ENCODE measurements at regions not wholly inside any gene's neighbourhood (a gene's known extent, or its start where the extent isn't known, plus 50 kb on each side); places are given as distances from the start of the nearest gene placed in this dataset.

DNA sequence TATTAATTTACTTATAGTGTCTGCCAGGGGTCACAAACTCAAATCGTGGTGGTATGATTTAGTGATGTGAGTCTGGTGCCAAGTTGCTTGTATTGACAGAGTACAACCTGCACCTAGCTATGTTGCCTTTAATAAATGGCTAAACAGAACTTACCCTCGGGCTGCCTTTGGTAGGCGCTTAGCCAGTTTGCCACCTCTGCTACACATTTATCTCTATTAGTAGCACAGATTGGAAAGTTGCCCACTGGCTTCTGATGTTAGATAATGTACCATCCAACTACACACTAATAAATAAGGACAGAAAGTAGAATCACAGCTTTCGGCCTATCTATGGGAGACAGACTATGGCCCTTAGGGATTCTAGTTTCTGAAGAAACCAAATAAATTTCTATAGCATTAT is 368.4 kb downstream of the MAN2A1 start:
- TF ChIP-seq, protein P1, sequence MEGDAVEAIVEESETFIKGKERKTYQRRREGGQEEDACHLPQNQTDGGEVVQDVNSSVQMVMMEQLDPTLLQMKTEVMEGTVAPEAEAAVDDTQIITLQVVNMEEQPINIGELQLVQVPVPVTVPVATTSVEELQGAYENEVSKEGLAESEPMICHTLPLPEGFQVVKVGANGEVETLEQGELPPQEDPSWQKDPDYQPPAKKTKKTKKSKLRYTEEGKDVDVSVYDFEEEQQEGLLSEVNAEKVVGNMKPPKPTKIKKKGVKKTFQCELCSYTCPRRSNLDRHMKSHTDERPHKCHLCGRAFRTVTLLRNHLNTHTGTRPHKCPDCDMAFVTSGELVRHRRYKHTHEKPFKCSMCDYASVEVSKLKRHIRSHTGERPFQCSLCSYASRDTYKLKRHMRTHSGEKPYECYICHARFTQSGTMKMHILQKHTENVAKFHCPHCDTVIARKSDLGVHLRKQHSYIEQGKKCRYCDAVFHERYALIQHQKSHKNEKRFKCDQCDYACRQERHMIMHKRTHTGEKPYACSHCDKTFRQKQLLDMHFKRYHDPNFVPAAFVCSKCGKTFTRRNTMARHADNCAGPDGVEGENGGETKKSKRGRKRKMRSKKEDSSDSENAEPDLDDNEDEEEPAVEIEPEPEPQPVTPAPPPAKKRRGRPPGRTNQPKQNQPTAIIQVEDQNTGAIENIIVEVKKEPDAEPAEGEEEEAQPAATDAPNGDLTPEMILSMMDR (IDR thresholded peaks at IDR 0.05; ENCODE audit: control extremely low read depth, extremely low read depth, low read depth, missing control alignments), result no peak
- no peak for DNase-seq (ENCODE audit: extremely low spot score)
- ChIA-PET CTCF (interaction anchor here (1.6 kb wide), 2 partner anchors 10 to 16 kb away, joined by 4 to 6 read pairs; no protein-coding TSS in a partner anchor), POLR2A (no interaction called here)

DNA sequence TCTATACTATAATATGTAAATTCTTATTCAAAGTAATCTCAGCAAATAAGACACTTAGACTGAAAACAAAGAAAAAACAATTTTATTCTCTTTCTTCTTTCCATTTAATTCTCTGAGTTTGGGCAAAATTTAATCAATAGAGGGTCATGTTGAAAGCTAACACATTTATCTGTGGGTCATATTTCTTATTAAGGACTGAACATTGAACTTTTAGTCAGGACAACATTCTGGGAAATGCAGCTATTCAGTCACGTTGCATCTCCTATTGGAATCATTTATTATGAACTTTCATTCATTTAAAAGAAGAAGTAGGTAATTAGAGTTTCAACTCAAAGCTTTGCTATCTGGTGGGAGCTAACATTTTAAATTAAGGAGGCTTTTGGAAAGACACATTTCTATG is 372.5 kb downstream of the MAN2A1 start:
- CTCF ChIA-PET, result interaction anchor here (1.5 kb wide), 1 partner anchor 14 kb away, joined by 4 read pairs; no protein-coding TSS in a partner anchor
- POLR2A ChIA-PET, result no interaction called here
- no peak for DNase-seq (ENCODE audit: extremely low spot score)
- TF ChIP-seq, protein P1 (IDR thresholded peaks at IDR 0.05; ENCODE audit: control extremely low read depth, extremely low read depth, low read depth, missing control alignments), result no peak

DNA sequence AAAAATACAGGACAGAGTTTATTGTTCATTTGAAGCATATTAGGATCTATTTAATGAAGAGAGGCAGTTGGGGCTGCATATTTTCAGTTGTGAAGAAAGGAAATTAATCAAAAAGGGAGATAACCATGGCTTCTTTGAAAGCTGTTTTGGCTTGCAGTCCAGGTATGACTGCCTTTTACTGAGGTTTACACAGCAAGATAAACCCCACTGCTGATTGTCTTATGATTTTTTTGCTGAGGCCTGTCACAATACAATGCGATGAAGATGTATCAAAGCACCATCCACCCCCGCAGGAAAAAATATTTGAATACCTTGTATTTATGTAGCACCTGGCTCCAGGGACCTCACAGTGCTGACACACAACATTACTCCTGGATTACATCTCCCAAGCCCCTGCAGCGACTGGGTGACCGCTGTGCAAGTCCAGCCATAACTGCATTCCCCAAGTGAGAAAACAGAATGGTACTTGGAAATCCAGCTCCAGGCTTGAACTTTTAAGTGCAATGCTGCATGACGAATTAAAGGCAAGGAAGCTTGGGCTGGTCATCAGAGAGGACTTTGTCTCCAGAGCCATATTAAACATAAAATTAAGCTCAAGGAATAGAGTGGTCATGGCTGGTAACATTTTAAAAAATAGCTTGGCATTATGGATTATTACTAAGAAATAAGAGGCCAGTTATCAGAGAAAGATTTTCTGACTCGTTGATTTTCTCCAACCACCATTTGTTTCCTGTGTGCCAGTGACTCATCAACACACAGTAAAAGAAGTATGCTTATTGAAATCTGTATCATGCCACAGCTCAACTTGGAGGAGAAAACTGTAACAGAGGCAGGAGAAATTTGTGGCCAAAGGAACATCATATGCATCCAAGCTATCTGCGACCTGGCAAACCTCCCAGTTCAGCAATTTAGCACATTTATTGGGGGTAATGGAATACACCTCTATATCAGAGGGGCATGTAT is 374.2 kb downstream of the MAN2A1 start:
- TF ChIP-seq, protein P1 (IDR thresholded peaks at IDR 0.05; ENCODE audit: control extremely low read depth, extremely low read depth, low read depth, missing control alignments), result no peak
- ChIA-PET CTCF (interaction anchor here (0.8 to 1.1 kb wide), 2 partner anchors 10 to 17 kb away, joined by 3 to 4 read pairs; no protein-coding TSS in a partner anchor), POLR2A (no interaction called here)
- DNase-seq (ENCODE audit: extremely low spot score), result no peak

DNA sequence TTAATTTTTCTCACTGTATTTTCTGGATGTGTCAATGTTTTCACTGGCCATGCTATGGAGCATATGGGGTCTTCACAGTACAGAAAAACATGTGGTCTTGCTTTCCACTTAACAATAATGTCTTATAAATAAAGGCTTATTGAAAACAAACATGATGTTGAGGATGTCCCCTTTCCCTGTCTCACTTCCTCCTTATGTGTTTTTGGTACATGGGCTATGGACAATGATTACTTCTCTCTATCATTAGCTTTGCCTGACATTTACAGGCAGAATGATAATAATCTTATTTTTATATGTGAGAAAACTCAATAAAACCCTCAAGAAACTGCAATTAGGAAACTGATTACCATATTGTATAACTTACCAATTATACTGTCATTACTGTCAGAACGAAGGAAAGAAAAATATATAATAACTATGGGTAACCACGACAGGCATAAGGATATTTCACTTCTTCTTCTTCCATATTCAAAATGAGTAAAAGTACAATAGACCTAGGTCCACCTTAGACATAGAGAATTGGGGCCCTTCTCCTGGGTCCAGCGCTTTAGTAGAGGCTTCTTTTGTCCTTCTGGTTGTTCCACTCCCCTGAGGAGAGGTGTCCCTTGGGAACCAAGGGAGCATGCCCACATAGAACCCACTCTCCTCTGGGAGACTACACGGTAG is 375.0 kb downstream of the MAN2A1 start:
- CTCF ChIA-PET, result interaction anchor here (0.8 to 1.1 kb wide), 2 partner anchors 11 to 18 kb away, joined by 3 to 4 read pairs; no protein-coding TSS in a partner anchor
- TF ChIP-seq, protein P1 (IDR thresholded peaks at IDR 0.05; ENCODE audit: control extremely low read depth, extremely low read depth, low read depth, missing control alignments), result no peak
- no peak for DNase-seq (ENCODE audit: extremely low spot score)
- POLR2A ChIA-PET, result no interaction called here

DNA sequence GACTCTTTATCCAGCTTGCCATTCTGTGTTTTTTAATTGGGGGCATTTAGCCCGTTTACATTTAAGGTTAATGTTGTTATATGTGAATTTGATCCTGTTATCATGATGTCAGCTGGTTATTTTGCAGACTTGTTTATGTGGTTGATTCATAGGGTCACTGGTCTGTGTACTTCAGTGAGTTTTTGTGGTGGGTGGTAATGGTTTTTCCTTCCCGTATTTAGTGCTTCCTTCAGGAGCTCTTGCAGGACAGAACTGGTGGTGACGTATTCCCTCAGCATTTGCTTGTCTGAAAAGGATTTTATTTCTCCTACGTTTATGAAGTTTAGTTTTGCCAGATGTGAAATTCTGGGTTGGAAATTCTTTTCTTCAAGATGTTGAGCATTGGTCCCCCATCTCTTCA is 381.1 kb downstream of the MAN2A1 start:
- TF ChIP-seq, protein P1 (IDR thresholded peaks at IDR 0.05; ENCODE audit: control extremely low read depth, extremely low read depth, low read depth, missing control alignments), result no peak
- CTCF ChIA-PET, result interaction anchor here (0.6 to 1.5 kb wide), 2 partner anchors 11 to 109 kb away, joined by 3 read pairs; no protein-coding TSS in a partner anchor
- POLR2A ChIA-PET, result no interaction called here
- DNase-seq (ENCODE audit: extremely low spot score), result no peak

DNA sequence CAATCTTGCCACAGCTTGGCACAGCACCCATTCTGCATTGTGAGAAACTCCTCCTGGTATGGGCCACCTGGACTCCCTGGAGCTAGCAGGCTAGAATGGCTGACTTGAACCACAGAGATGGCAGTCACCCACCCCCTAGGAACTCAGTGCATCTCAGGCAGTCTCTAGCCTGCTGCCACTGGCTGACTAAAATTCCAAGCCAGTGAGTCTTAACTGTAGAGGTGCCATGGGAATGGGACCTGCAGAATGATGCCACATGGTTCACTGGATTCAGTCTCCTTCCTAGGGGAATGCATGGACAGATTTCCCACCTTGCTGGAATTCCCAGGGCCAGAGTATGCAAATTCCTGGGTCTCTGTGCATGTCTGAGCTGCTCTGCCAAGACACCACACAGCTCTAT is 382.9 kb downstream of the MAN2A1 start:
- DNase-seq (ENCODE audit: extremely low spot score), result no peak
- ChIA-PET POLR2A (no interaction called here), CTCF (no interaction called here)
- TF ChIP-seq, protein P1 (IDR thresholded peaks at IDR 0.05; ENCODE audit: control extremely low read depth, extremely low read depth, low read depth, missing control alignments), result no peak

Measured in GM10248 (cell line).